ENCODE measurements at regions not wholly inside any gene's neighbourhood (a gene's known extent, or its start where the extent isn't known, plus 50 kb on each side); places are given as distances from the start of the nearest gene placed in this dataset.

DNA sequence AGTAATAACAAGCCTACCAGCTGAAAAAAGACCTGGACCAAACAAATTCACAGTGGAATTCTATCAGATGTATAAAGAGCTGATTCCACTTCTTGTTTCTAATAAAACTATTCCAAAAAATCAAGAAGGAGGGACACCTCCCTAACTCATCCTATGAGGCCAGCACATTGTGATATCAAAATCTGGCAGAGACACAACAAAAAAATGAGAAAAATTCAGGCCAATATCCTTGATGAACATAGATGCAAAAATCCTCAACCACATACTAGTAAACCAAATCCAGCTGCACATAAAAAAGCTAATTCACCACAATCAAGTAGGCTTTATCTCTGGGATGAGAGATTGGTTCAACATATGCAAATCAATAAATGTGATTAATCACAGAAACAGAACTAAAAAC is 147.9 kb upstream of the NEIL3 start:
- H3K4me1 ChIP-seq (ENCODE audit: control insufficient read depth in 2 of 3, insufficient read depth in 2 of 3, low read depth in 1 of 3, low read length in 3 of 3): no peaks in the 10 kb centered on the region
- H3K4me3 ChIP-seq (ENCODE audit: low read length in 3 of 3): no peak overlapping the region
- TF ChIP-seq, protein P1, sequence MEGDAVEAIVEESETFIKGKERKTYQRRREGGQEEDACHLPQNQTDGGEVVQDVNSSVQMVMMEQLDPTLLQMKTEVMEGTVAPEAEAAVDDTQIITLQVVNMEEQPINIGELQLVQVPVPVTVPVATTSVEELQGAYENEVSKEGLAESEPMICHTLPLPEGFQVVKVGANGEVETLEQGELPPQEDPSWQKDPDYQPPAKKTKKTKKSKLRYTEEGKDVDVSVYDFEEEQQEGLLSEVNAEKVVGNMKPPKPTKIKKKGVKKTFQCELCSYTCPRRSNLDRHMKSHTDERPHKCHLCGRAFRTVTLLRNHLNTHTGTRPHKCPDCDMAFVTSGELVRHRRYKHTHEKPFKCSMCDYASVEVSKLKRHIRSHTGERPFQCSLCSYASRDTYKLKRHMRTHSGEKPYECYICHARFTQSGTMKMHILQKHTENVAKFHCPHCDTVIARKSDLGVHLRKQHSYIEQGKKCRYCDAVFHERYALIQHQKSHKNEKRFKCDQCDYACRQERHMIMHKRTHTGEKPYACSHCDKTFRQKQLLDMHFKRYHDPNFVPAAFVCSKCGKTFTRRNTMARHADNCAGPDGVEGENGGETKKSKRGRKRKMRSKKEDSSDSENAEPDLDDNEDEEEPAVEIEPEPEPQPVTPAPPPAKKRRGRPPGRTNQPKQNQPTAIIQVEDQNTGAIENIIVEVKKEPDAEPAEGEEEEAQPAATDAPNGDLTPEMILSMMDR (IDR thresholded peaks at IDR 0.05; ENCODE audit: borderline replicate concordance, extremely low read depth, insufficient read depth): no peak
- DNase-seq: no peak
- H3K27me3 ChIP-seq (ENCODE audit: control insufficient read depth, insufficient read depth, low read length): no peaks in the 10 kb centered on the region
- FAIRE-seq: no peak
- H3K9ac ChIP-seq (ENCODE audit: low read length in 3 of 3): no peak overlapping the region
- intact Hi-C loops (cut with DNase I): no loop called here
- no peaks in the 10 kb centered on the region for H3K9me3 ChIP-seq (ENCODE audit: control insufficient read depth in 2 of 3, insufficient read depth in 1 of 3, low read length in 3 of 3)
- no peaks in the 10 kb centered on the region for H3K36me3 ChIP-seq (ENCODE audit: control insufficient read depth in 2 of 3, insufficient read depth in 3 of 3, low read length in 3 of 3)
- no peak overlapping the region for H3K27ac ChIP-seq (ENCODE audit: low read depth in 2 of 2, low read length in 2 of 2)

DNA sequence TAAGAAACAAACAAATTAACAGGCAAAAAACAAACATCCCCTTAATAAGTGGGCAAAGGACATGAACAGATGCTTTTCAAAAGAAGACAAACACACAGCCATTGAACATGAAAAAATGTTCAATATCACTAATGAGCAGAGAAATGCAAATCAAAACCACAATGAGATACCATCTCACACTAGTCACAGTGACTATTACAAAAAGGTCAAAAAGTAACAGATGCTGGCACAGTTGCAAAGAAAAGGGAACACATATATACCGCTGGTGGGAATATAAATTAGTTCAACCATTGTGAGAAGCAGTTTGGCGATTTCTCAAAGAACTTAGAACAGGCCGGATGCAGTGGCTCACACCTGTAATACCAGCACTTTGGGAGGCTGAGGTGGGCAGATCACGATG is 146.1 kb upstream of the NEIL3 start:
- Histone ChIP-seq H3K9me3 (ENCODE audit: control insufficient read depth in 2 of 3, insufficient read depth in 1 of 3, low read length in 3 of 3) (no peaks in the 10 kb centered on the region), H3K36me3 (ENCODE audit: control insufficient read depth in 2 of 3, insufficient read depth in 3 of 3, low read length in 3 of 3) (no peaks in the 10 kb centered on the region), H3K4me1 (ENCODE audit: control insufficient read depth in 2 of 3, insufficient read depth in 2 of 3, low read depth in 1 of 3, low read length in 3 of 3) (no peaks in the 10 kb centered on the region), H3K27me3 (ENCODE audit: control insufficient read depth, insufficient read depth, low read length) (no peaks in the 10 kb centered on the region), H3K9ac (ENCODE audit: low read length in 3 of 3) (no peak overlapping the region), H3K4me3 (ENCODE audit: low read length in 3 of 3) (no peak overlapping the region), H3K27ac (ENCODE audit: low read depth in 2 of 2, low read length in 2 of 2) (no peak overlapping the region)
- TF ChIP-seq, protein P1 (IDR thresholded peaks at IDR 0.05; ENCODE audit: borderline replicate concordance, extremely low read depth, insufficient read depth): no peak
- intact Hi-C loops (cut with DNase I): no loop called here
- no peak for DNase-seq
- FAIRE-seq: no peak

DNA sequence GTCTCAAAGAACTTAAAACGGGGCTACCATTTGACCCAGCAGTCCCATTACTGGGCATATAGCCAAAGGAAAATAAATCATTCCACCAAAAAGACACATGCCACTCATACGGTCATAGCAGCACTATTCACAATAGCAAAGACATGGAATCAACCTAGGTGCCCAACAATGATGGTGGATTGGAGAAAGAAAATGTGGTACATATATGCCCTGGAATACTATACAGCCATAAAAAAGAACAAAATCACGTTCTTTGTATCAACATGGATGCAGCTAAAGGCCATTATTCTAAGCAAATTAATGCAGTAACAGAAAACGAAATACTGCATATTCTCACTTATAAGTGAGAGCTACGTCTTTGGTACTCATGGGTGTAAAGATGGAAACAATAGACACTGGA is 138.1 kb upstream of the NEIL3 start:
- Histone ChIP-seq H3K9me3 (ENCODE audit: control insufficient read depth in 2 of 3, insufficient read depth in 1 of 3, low read length in 3 of 3) (no peaks in the 10 kb centered on the region), H3K4me1 (ENCODE audit: control insufficient read depth in 2 of 3, insufficient read depth in 2 of 3, low read depth in 1 of 3, low read length in 3 of 3) (no peaks in the 10 kb centered on the region), H3K36me3 (ENCODE audit: control insufficient read depth in 2 of 3, insufficient read depth in 3 of 3, low read length in 3 of 3) (no peaks in the 10 kb centered on the region), H3K9ac (ENCODE audit: low read length in 3 of 3) (no peak overlapping the region), H3K27me3 (ENCODE audit: control insufficient read depth, insufficient read depth, low read length) (no peaks in the 10 kb centered on the region), H3K27ac (ENCODE audit: low read depth in 2 of 2, low read length in 2 of 2) (no peak overlapping the region), H3K4me3 (ENCODE audit: low read length in 3 of 3) (no peak overlapping the region)
- TF ChIP-seq, protein P1 (IDR thresholded peaks at IDR 0.05; ENCODE audit: borderline replicate concordance, extremely low read depth, insufficient read depth): no peak
- DNase-seq: no peak
- intact Hi-C loops (cut with DNase I): no loop called here
- no peak for FAIRE-seq

DNA sequence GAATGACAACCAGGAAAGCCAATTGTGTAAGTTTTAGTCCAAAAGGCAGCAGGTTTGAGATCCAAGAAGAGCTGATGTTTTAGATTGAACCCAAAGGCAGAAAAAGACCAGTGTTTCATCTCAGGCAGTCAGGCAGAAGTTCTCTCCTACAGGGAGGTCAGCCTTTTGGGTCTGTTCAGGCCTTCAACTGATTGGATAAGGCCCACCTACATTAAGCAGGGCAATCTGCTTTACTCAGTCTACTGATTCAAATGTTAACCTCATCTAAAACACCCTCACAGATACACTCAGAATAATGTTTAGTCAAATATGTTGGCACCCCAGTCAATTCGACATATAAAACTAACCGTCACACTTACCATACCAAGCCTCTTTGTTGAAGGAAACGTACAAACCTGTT is 134.2 kb upstream of the NEIL3 start:
- Histone ChIP-seq H3K36me3 (ENCODE audit: control insufficient read depth in 2 of 3, insufficient read depth in 3 of 3, low read length in 3 of 3) (no peaks in the 10 kb centered on the region), H3K4me3 (ENCODE audit: low read length in 3 of 3) (no peak overlapping the region), H3K9ac (ENCODE audit: low read length in 3 of 3) (no peak overlapping the region), H3K27me3 (ENCODE audit: control insufficient read depth, insufficient read depth, low read length) (no peaks in the 10 kb centered on the region), H3K27ac (ENCODE audit: low read depth in 2 of 2, low read length in 2 of 2) (no peak overlapping the region), H3K4me1 (ENCODE audit: control insufficient read depth in 2 of 3, insufficient read depth in 2 of 3, low read depth in 1 of 3, low read length in 3 of 3) (peaks cover 0 to 3% (median 0%) of the 10 kb centered on the region in 3 donors), H3K9me3 (ENCODE audit: control insufficient read depth in 2 of 3, insufficient read depth in 1 of 3, low read length in 3 of 3) (no peaks in the 10 kb centered on the region)
- no peak for DNase-seq
- no peak for FAIRE-seq
- TF ChIP-seq, protein P1 (IDR thresholded peaks at IDR 0.05; ENCODE audit: borderline replicate concordance, extremely low read depth, insufficient read depth): no peak
- intact Hi-C loops (cut with DNase I): no loop called here
